GM12878 (cell line): ENCODE measurements at regions not wholly inside any gene's neighbourhood (a gene's known extent, or its start where the extent isn't known, plus 50 kb on each side); places are given as distances from the start of the nearest gene placed in this dataset.

Experiments used
- ATAC-seq: fragments of 200-7000 bp; cut with Tn5 transposase; 3 replicates; pipeline ENCODE4 v1.9.1; 2020; ENCODE audit warnings: mild to moderate bottlenecking, moderate library complexity
- BruUV-seq: library from RNA; stranded (reverse); fragments of 400-500 nt; replicated peaks from 2 replicates; lab custom pipeline; 2021; lab: Mats Ljungman, UMichigan
- CTCF ChIA-PET: fragments of 300-600 bp; sonication (Branson Sonifier 250); formaldehyde crosslinking; extraction: SDS; loops from one replicate; lab custom pipeline; 2021; ENCODE audit warnings: inconsistent platforms; lab: Yijun Ruan, JAX
- POLR2A ChIA-PET: fragments of 350-600 bp; formaldehyde crosslinking; extraction: SDS; loops from one replicate; lab custom pipeline; 2021; ENCODE audit warnings: inconsistent platforms; lab: Charles Lee
- RAD21 ChIA-PET: fragments of 300-600 bp; sonication (Branson Sonifier 250); formaldehyde crosslinking; loops from one replicate; lab custom pipeline; 2023; ENCODE audit warnings: antibody characterized with exemption; ENCODE audit not compliant: unreplicated experiment; lab: Charles Lee
- SMC1A ChIA-PET: fragments of 300-600 bp; sonication (Branson Sonifier 250); formaldehyde crosslinking; loops from one replicate; lab custom pipeline; 2023; ENCODE audit not compliant: unreplicated experiment, uncharacterized antibody; lab: Charles Lee
- DNase-seq: peaks from one replicate; pipeline ENCODE4 v3.0.0-alpha.2; 2011; ENCODE audit warnings: low read depth, low spot score
- FAIRE-seq: peaks from 3 replicates; lab custom pipeline; 2011; peaks lifted over from hg19 to GRCh38; lab: Jason Lieb, UNC
- H2AFZ ChIP-seq: 2 replicates; pipeline ENCODE4 v1.6.0; 2011; ENCODE audit warnings: low read depth, low read length, control low read depth; ENCODE audit not compliant: control insufficient read depth
- H3K27ac ChIP-seq: 2 replicates; pipeline ENCODE4 v1.5.1; 2011; ENCODE audit warnings: control low read depth; ENCODE audit not compliant: control insufficient read depth, insufficient read depth
- H3K27me3 ChIP-seq, 2 experiments: replicated peaks in 1 of 2; 2 replicates each; pipeline versions ENCODE4 v1.6.0 to v1.6.1; 2011; ENCODE audit warnings: low read length in 1 of 2; ENCODE audit not compliant: control insufficient read depth in 2 of 2, insufficient read depth in 2 of 2
- H3K36me3 ChIP-seq, 2 experiments: 2 replicates each; pipeline ENCODE4 v1.5.1; 2011; ENCODE audit warnings: low read length in 1 of 2; ENCODE audit not compliant: control insufficient read depth in 2 of 2, insufficient read depth in 2 of 2
- H3K4me1 ChIP-seq: 2 replicates; pipeline ENCODE4 v1.6.1; 2011; ENCODE audit warnings: mild to moderate bottlenecking, low read length, moderate library complexity, mixed read lengths; ENCODE audit not compliant: control insufficient read depth, insufficient read depth
- H3K4me2 ChIP-seq: 2 replicates; pipeline ENCODE4 v1.6.0; 2011; ENCODE audit warnings: control low read depth; ENCODE audit not compliant: control insufficient read depth, insufficient read depth
- H3K4me3 ChIP-seq: fragments of 200-600 bp; sonication (generic); 2 replicates; pipeline ENCODE4 v1.5.1; 2016
- H3K79me2 ChIP-seq: 2 replicates; pipeline ENCODE4 v1.6.0; 2011; ENCODE audit warnings: low read length; ENCODE audit not compliant: control insufficient read depth, insufficient read depth
- H3K9ac ChIP-seq: 2 replicates; pipeline ENCODE4 v1.8.0; 2011; ENCODE audit warnings: low read length, control low read depth, mixed read lengths; ENCODE audit not compliant: control insufficient read depth, insufficient read depth
- H3K9me3 ChIP-seq: replicated peaks from 3 replicates; pipeline ENCODE4 v1.5.1; 2011; ENCODE audit warnings: mild to moderate bottlenecking, low read length; ENCODE audit not compliant: control insufficient read depth, insufficient read depth
- H4K20me1 ChIP-seq: 2 replicates; pipeline ENCODE4 v1.6.0; 2011; ENCODE audit not compliant: control insufficient read depth, insufficient read depth
- ASH2L ChIP-seq: fragments of 300-600, 200-600 bp; sonication (generic); IDR thresholded peaks from 2 replicates; pipeline ENCODE4 v1.6.1; 2017; ENCODE audit warnings: low read depth, mild to moderate bottlenecking, borderline replicate concordance
- ATF3 ChIP-seq: IDR thresholded peaks from 2 replicates; pipeline ENCODE4 v1.6.1; 2011; ENCODE audit warnings: low read depth, mild to moderate bottlenecking, low read length, moderate library complexity, borderline replicate concordance; ENCODE audit errors: extremely low read depth
- CBX3 ChIP-seq: fragments of 200-600 bp; sonication (generic); IDR thresholded peaks from 2 replicates; pipeline ENCODE4 v1.6.1; 2016; ENCODE audit warnings: low read depth, borderline replicate concordance
- ESRRA ChIP-seq: IDR thresholded peaks from 2 replicates; pipeline ENCODE4 v1.6.1; 2012; ENCODE audit warnings: mild to moderate bottlenecking, low read length, improper control_type of control experiment
- HDGF ChIP-seq: fragments of 450-650 bp; IDR thresholded peaks from 2 replicates; pipeline ENCODE4 v1.6.1; 2016; ENCODE audit warnings: antibody characterized with exemption
- KAT2A ChIP-seq: conservative IDR thresholded peaks from 2 replicates; pipeline ENCODE4 v1.6.1; 2011; ENCODE audit warnings: low read depth, low read length; ENCODE audit not compliant: control insufficient read depth
- POLR2AphosphoS2 ChIP-seq: IDR thresholded peaks from 2 replicates; pipeline ENCODE4 v1.6.1; 2011; ENCODE audit warnings: low read depth, mild to moderate bottlenecking, low read length, improper control_type of control experiment, moderate library complexity
- SPI1 ChIP-seq: IDR thresholded peaks from 2 replicates; pipeline ENCODE4 v1.6.1; 2011; ENCODE audit warnings: low read depth, mild to moderate bottlenecking, low read length, moderate library complexity, borderline replicate concordance; ENCODE audit not compliant: insufficient read depth
- ZZZ3 ChIP-seq: IDR thresholded peaks from 2 replicates; pipeline ENCODE4 v1.6.1; 2011; ENCODE audit warnings: low read depth; ENCODE audit not compliant: control insufficient read depth, insufficient read length
- WGBS: methylation state at CpG from one replicate; pipeline ENCODE4 v1.1.6; 2016; ENCODE audit warnings: low lambda C conversion rate; ENCODE audit not compliant: insufficient replicate concordance, insufficient coverage; ENCODE audit errors: missing lambda C conversion rate; 5-methylcytosine and 5-hydroxymethylcytosine counted together
- in situ Hi-C: fragments of 300-500 bp; cut with MboI; formaldehyde crosslinking; loops from 9 replicates; pipeline ENCODE4 v1.14.3; 2018; ENCODE audit warnings: mixed read lengths
- intact Hi-C: fragments of 100-400 bp; cut with micrococcal nuclease; formaldehyde crosslinking; loops from one replicate; pipeline ENCODE4 v1.14.2; 2022; ENCODE audit not compliant: unreplicated experiment
- TF ChIP-seq, protein P1 (sequence below): fragments of 450-650 bp; IDR thresholded peaks from 2 replicates; pipeline ENCODE4 v1.6.1; 2017; ENCODE audit warnings: mild to moderate bottlenecking, moderate library complexity

GRCh38 chr18:78822949-78823285 is 156.7 kb upstream of the SALL3 start:
- no peak for TF ChIP-seq CBX3
- TF ChIP-seq POLR2AphosphoS2, result no peak
- no peak for TF ChIP-seq ZZZ3
- TF ChIP-seq ASH2L, result no peak
- TF ChIP-seq ATF3, result no peak
- no peak for TF ChIP-seq HDGF
- TF ChIP-seq SPI1, result no peak
- no peak for TF ChIP-seq KAT2A
- H3K9ac ChIP-seq, result no peak overlapping the region
- H4K20me1 ChIP-seq, result no peaks in the 10 kb centered on the region
- no peak for DNase-seq
- H3K4me1 ChIP-seq, result no peaks in the 10 kb centered on the region
- H3K79me2 ChIP-seq, result no peaks in the 10 kb centered on the region
- no peak for ATAC-seq
- no peak overlapping the region for H3K27ac ChIP-seq
- intact Hi-C loops (no loop called here), in situ Hi-C loops (no loop called here)
- WGBS, result 71% methylated on average over 15 of the region's 15 CpGs
- no peaks in the 10 kb centered on the region for H3K36me3 ChIP-seq
- ChIA-PET POLR2A (no interaction called here), RAD21 (no interaction called here), SMC1A (interaction anchor here (0.7 kb wide), 1 partner anchor 273 kb away, joined by 4 read pairs; no protein-coding TSS in a partner anchor), CTCF (no interaction called here)
- no peak overlapping the region for H3K4me3 ChIP-seq
- H3K4me2 ChIP-seq, result no peak overlapping the region
- H2AFZ ChIP-seq, result no peak overlapping the region
- BruUV-seq, result no TSS peak
- H3K9me3 ChIP-seq, result no peaks in the 10 kb centered on the region; the same call in 2 of the 3 replicates
- no peak for FAIRE-seq
- no peaks in the 10 kb centered on the region for H3K27me3 ChIP-seq

DNA sequence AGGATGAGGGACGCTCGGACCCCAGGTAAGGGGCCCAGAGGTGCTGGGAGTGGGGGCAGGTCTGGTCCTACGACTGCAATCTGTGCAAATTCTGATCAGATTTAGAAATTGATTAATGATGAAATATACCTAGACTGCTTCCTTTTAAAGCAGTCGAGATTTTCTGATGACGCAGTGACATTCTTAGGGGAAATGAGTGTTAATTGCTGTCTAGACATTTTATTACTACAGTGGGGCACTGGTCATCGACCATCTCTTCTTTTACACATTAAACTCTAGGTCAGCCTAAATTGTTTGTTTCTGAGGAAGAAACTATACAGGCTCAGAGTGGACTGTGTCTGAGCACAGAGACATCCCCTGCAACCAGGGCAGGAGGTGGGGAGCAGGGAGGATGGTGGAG is 154.4 kb upstream of the SALL3 start:
- BruUV-seq, result no TSS peak

More for the DNA sequence above, 154.4 kb upstream of the SALL3 start:
- intact Hi-C loops, result no loop called here
- WGBS, result 9% methylated on average over 6 of the region's 6 CpGs
- H3K4me2 ChIP-seq, result no peak overlapping the region
- ChIA-PET POLR2A (no interaction called here), SMC1A (no interaction called here), CTCF (no interaction called here), RAD21 (no interaction called here)
- H3K27ac ChIP-seq, result no peak overlapping the region
- no peaks in the 10 kb centered on the region for H3K4me1 ChIP-seq
- no peak overlapping the region for H2AFZ ChIP-seq
- H3K36me3 ChIP-seq, result no peaks in the 10 kb centered on the region
- no peak overlapping the region for H3K9ac ChIP-seq
- no peak for DNase-seq
- no peak for FAIRE-seq
- H3K4me3 ChIP-seq, result no peak overlapping the region
- no peaks in the 10 kb centered on the region; the same call in 2 of the 3 replicates for H3K9me3 ChIP-seq
- TF ChIP-seq, protein P1, sequence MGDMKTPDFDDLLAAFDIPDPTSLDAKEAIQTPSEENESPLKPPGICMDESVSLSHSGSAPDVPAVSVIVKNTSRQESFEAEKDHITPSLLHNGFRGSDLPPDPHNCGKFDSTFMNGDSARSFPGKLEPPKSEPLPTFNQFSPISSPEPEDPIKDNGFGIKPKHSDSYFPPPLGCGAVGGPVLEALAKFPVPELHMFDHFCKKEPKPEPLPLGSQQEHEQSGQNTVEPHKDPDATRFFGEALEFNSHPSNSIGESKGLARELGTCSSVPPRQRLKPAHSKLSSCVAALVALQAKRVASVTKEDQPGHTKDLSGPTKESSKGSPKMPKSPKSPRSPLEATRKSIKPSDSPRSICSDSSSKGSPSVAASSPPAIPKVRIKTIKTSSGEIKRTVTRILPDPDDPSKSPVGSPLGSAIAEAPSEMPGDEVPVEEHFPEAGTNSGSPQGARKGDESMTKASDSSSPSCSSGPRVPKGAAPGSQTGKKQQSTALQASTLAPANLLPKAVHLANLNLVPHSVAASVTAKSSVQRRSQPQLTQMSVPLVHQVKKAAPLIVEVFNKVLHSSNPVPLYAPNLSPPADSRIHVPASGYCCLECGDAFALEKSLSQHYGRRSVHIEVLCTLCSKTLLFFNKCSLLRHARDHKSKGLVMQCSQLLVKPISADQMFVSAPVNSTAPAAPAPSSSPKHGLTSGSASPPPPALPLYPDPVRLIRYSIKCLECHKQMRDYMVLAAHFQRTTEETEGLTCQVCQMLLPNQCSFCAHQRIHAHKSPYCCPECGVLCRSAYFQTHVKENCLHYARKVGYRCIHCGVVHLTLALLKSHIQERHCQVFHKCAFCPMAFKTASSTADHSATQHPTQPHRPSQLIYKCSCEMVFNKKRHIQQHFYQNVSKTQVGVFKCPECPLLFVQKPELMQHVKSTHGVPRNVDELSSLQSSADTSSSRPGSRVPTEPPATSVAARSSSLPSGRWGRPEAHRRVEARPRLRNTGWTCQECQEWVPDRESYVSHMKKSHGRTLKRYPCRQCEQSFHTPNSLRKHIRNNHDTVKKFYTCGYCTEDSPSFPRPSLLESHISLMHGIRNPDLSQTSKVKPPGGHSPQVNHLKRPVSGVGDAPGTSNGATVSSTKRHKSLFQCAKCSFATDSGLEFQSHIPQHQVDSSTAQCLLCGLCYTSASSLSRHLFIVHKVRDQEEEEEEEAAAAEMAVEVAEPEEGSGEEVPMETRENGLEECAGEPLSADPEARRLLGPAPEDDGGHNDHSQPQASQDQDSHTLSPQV, result no peak
- no peak for TF ChIP-seq ESRRA
- no peak for ATAC-seq
- H3K79me2 ChIP-seq, result no peaks in the 10 kb centered on the region
- no peaks in the 10 kb centered on the region for H3K27me3 ChIP-seq
- in situ Hi-C loops, result no loop called here
- no peaks in the 10 kb centered on the region for H4K20me1 ChIP-seq
